ENCODE measurements at regions not wholly inside any gene's neighbourhood (a gene's known extent, or its start where the extent isn't known, plus 50 kb on each side); places are given as distances from the start of the nearest gene placed in this dataset.

DNA sequence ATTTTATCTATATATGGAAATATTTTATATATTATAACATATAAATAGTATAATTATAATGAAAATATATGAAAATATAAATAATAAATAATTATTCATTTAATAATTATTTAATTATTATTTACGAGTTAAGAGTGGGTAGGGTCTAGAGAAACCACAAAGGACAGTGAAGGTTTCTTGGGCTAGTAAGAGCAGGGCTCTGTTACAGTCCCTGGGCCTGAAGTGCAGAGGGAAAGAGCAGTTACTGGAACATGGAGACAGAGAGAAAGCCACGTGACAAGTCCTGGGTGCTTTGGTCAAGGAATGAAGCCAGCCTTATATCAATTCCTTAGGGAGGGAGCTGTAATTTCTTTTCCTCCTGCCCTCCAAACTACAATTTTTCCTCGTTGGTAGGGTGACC is 117.2 kb upstream of the OLIG2 start:
- TF ChIP-seq, protein P1, sequence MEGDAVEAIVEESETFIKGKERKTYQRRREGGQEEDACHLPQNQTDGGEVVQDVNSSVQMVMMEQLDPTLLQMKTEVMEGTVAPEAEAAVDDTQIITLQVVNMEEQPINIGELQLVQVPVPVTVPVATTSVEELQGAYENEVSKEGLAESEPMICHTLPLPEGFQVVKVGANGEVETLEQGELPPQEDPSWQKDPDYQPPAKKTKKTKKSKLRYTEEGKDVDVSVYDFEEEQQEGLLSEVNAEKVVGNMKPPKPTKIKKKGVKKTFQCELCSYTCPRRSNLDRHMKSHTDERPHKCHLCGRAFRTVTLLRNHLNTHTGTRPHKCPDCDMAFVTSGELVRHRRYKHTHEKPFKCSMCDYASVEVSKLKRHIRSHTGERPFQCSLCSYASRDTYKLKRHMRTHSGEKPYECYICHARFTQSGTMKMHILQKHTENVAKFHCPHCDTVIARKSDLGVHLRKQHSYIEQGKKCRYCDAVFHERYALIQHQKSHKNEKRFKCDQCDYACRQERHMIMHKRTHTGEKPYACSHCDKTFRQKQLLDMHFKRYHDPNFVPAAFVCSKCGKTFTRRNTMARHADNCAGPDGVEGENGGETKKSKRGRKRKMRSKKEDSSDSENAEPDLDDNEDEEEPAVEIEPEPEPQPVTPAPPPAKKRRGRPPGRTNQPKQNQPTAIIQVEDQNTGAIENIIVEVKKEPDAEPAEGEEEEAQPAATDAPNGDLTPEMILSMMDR (IDR thresholded peaks at IDR 0.05; ENCODE audit: low read length), result no peak
- no peak for TF ChIP-seq EZH2 (IDR thresholded peaks at IDR 0.05; ENCODE audit: borderline replicate concordance, low read length)

Measured in OCI-LY1 (cell line).